GM12872 (cell line): ENCODE measurements at regions not wholly inside any gene's neighbourhood (a gene's known extent, or its start where the extent isn't known, plus 50 kb on each side); places are given as distances from the start of the nearest gene placed in this dataset.

Experiments
- CTCF ChIP-seq: IDR thresholded peaks from 3 replicates; pipeline ENCODE4 v1.5.1; 2011; ENCODE audit warnings: low read depth, mild to moderate bottlenecking, low read length, moderate library complexity; ENCODE audit not compliant: insufficient read depth

GRCh38 chr7:20519645-20520044, 95.8 kb upstream of the ABCB5 start:
- no peak for TF ChIP-seq CTCF

- no peak for TF ChIP-seq CTCF
Measured at GRCh38 chr7:20520530-20520929, 94.9 kb upstream of the ABCB5 start.

GRCh38 chr7:20521243-20521642, 94.2 kb upstream of the ABCB5 start:
- TF ChIP-seq CTCF, result no peak

- no peak for TF ChIP-seq CTCF
Measured at GRCh38 chr7:20529260-20529659, 86.2 kb upstream of the ABCB5 start.

- TF ChIP-seq CTCF, result no peak
Measured at GRCh38 chr7:20532890-20533289, 82.6 kb upstream of the ABCB5 start.

- TF ChIP-seq CTCF, result no peak
Measured at GRCh38 chr7:20534543-20534942, 80.9 kb upstream of the ABCB5 start.

GRCh38 chr7:20535541-20535940, 79.9 kb upstream of the ABCB5 start:
- TF ChIP-seq CTCF, result no peak

- peak; percentile 42; the same call in 2 of the 3 replicates for TF ChIP-seq CTCF
Measured at GRCh38 chr7:20539201-20539600, 76.3 kb upstream of the ABCB5 start.
